ENCODE measurements at regions not wholly inside any gene's neighbourhood (a gene's known extent, or its start where the extent isn't known, plus 50 kb on each side); places are given as distances from the start of the nearest gene placed in this dataset.

DNA sequence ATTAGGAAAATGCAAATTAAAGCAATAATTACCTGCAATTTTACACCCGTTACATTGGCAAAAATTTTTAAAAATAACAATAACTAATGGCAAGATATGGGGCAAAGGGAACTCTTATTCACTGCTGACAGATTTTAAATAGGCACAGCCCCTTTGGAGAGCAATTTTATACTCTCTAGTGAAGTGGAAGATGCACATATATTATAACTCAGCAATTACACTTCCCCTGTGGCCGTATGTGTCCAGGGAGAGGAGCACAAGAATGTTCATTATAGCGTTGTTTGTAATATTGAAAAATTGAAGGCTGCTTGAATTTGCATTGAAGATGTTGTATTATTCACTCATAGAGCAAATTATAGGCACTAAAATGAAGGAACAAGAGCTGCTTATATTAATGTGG, 488.3 kb upstream of the ATXN7L3B start:
- 84% methylated on average over 3 of the region's 3 CpGs; no CpG with 5 or more reads in 1 of the 2 experiments for WGBS, 2 experiments (ENCODE audit: extremely low coverage in 1 of 2, insufficient coverage in 1 of 2, insufficient read length in 1 of 2, insufficient replicate concordance in 2 of 2, low coverage in 1 of 2, low lambda C conversion rate in 2 of 2, missing lambda C conversion rate in 1 of 2)
- no peak overlapping the region for H2BK12ac ChIP-seq (ENCODE audit: low read depth, low read length)
- no peak overlapping the region for H2BK20ac ChIP-seq (ENCODE audit: low read length)
- H3K4me2 ChIP-seq (ENCODE audit: insufficient read depth in 1 of 2, low read depth in 2 of 2, low read length in 2 of 2), result no peak overlapping the region
- no peak overlapping the region for H2AK5ac ChIP-seq (ENCODE audit: low read depth, low read length)
- H3K4me3 ChIP-seq (ENCODE audit: extremely low read depth in 1 of 4, insufficient read depth in 2 of 4, low read depth in 3 of 4, low read length in 4 of 4), result no peak overlapping the region
- no peak overlapping the region for H3K18ac ChIP-seq (ENCODE audit: extremely low read depth, low read length)
- H3K9me3 ChIP-seq (ENCODE audit: insufficient read depth in 2 of 2, low read depth in 1 of 2, low read length in 1 of 2), result no peaks in the 10 kb centered on the region
- no peak overlapping the region for H4K8ac ChIP-seq (ENCODE audit: extremely low read depth, insufficient read depth, low read length)
- H3K36me3 ChIP-seq (ENCODE audit: control insufficient read depth in 2 of 4, insufficient read depth in 4 of 4, low read length in 3 of 4), result no peaks in the 10 kb centered on the region
- H3K27ac ChIP-seq (ENCODE audit: low read depth, low read length), result no peak overlapping the region
- POLR2A ChIA-PET (ENCODE audit: partially characterized antibody), result interaction anchor here (0.6 kb wide), 1 partner anchor 1605 kb away, joined by 3 read pairs; no protein-coding TSS in a partner anchor
- H2BK15ac ChIP-seq (ENCODE audit: low read length), result no peak overlapping the region
- no peak overlapping the region for H3K4ac ChIP-seq (replicated peaks; ENCODE audit: insufficient read length, low read depth, low read length)
- H2BK120ac ChIP-seq (replicated peaks; ENCODE audit: low read depth, low read length), result no peak overlapping the region
- no peak overlapping the region for H4K91ac ChIP-seq (replicated peaks; ENCODE audit: insufficient read length, low read length)
- no peak overlapping the region for H3K56ac ChIP-seq (replicated peaks; ENCODE audit: insufficient read length, low read depth, low read length)
- DNase-seq (ENCODE audit: low read depth in 1 of 2, low spot score in 2 of 2), result no peak
- H3K23me2 ChIP-seq (ENCODE audit: low read depth, low read length), result no peaks in the 10 kb centered on the region
- no peaks in the 10 kb centered on the region for H3K79me1 ChIP-seq (ENCODE audit: low read depth, low read length)
- no peak overlapping the region for H4K5ac ChIP-seq (ENCODE audit: insufficient read length, low read depth, low read length)
- H3K79me2 ChIP-seq (ENCODE audit: control insufficient read depth in 1 of 2, insufficient read depth in 2 of 2, low read length in 2 of 2), result no peaks in the 10 kb centered on the region
- no peak overlapping the region for H2BK5ac ChIP-seq (ENCODE audit: low read depth, low read length)
- no peaks in the 10 kb centered on the region for H4K20me1 ChIP-seq (replicated peaks in 1 of 2; ENCODE audit: control insufficient read depth in 1 of 2, insufficient read depth in 2 of 2, low read length in 2 of 2)
- no peaks in the 10 kb centered on the region for H3K27me3 ChIP-seq (replicated peaks in 1 of 4; ENCODE audit: control insufficient read depth in 3 of 4, extremely low read depth in 1 of 4, insufficient read depth in 3 of 4, low read length in 3 of 4)
- CTCF ChIA-PET (ENCODE audit: partially characterized antibody), result no interaction called here
- no peak overlapping the region for H3K9ac ChIP-seq (replicated peaks in 1 of 4; ENCODE audit: extremely low read depth in 1 of 4, low read depth in 3 of 4, low read length in 3 of 4)
- no peak overlapping the region for H3K14ac ChIP-seq (ENCODE audit: insufficient read length)
- peaks cover 0 to 7% (median 0%) of the 10 kb centered on the region in 4 experiments; a peak in 1 of 7 replicates for H3K4me1 ChIP-seq (replicated peaks in 1 of 4; ENCODE audit: control insufficient read depth in 3 of 4, insufficient read depth in 4 of 4, low read length in 3 of 4)
- H3K23ac ChIP-seq (ENCODE audit: insufficient read length), result no peak overlapping the region
- FAIRE-seq, result no peak
- H2AFZ ChIP-seq (ENCODE audit: low read length), result no peak overlapping the region
- TF ChIP-seq, protein P1, sequence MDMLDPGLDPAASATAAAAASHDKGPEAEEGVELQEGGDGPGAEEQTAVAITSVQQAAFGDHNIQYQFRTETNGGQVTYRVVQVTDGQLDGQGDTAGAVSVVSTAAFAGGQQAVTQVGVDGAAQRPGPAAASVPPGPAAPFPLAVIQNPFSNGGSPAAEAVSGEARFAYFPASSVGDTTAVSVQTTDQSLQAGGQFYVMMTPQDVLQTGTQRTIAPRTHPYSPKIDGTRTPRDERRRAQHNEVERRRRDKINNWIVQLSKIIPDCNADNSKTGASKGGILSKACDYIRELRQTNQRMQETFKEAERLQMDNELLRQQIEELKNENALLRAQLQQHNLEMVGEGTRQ (IDR thresholded peaks at IDR 0.05; ENCODE audit: low read length), result no peak
- TF ChIP-seq TCF12 (IDR thresholded peaks at IDR 0.05; ENCODE audit: low read depth, low read length), result no peak
- no peak for TF ChIP-seq JUND (IDR thresholded peaks at IDR 0.05; ENCODE audit: low read length)

Measured in H1 (cell line).